ENCODE measurements at regions not wholly inside any gene's neighbourhood (a gene's known extent, or its start where the extent isn't known, plus 50 kb on each side); places are given as distances from the start of the nearest gene placed in this dataset.

DNA sequence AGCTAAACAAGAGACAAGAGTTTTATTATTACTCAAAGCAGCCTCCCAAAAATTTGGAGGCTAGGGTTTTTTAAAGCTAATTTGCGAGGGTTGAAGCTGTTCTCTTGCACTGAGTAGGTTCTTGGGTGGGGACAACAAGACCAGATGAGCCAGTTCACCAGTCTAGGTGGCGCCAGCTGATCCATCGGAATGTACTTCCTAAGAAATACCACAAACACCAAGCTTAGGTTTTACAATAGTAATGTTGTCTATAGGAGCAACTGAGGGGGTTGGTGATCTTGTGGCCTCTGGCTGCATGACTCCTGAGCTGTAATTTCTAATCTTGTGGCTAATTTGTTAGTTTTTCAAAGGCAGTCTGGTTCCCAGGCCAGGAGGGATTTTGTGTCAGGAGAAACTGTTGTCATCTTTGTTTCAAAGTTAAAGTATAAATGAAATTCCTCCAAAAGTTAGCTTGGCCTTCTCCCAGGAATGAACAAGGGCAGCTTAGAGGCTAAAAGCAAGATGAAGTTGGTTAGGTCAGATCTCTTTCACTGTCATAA is 130.6 kb downstream of the SLC7A11 start:
- CTCF ChIA-PET = interaction anchor here (1.0 to 1.6 kb wide), 2 partner anchors 9 to 21 kb away, joined by 6 to 10 read pairs; no protein-coding TSS in a partner anchor
- Mint-ChIP-seq H3K36me3 (peaks cover 30% of the 10 kb centered on the region), H3K27me3 (ENCODE audit: low read depth) (no peaks in the 10 kb centered on the region), H3K9me3 (peaks cover 29% of the 10 kb centered on the region), H3K27ac (peak overlapping the region; percentile 98), H3K4me1 (peaks cover 64% of the 10 kb centered on the region), H3K4me3 (0 out of 2 replicates have a peak overlapping the region, but pooled peaks have one; percentile 1)
- TF ChIP-seq TEAD1 (CRISPR knock-in tag; IDR thresholded peaks at IDR 0.05) = peak; percentile 24; the same call in 1 of the 2 replicates
- TF ChIP-seq, protein P1, sequence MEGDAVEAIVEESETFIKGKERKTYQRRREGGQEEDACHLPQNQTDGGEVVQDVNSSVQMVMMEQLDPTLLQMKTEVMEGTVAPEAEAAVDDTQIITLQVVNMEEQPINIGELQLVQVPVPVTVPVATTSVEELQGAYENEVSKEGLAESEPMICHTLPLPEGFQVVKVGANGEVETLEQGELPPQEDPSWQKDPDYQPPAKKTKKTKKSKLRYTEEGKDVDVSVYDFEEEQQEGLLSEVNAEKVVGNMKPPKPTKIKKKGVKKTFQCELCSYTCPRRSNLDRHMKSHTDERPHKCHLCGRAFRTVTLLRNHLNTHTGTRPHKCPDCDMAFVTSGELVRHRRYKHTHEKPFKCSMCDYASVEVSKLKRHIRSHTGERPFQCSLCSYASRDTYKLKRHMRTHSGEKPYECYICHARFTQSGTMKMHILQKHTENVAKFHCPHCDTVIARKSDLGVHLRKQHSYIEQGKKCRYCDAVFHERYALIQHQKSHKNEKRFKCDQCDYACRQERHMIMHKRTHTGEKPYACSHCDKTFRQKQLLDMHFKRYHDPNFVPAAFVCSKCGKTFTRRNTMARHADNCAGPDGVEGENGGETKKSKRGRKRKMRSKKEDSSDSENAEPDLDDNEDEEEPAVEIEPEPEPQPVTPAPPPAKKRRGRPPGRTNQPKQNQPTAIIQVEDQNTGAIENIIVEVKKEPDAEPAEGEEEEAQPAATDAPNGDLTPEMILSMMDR (IDR thresholded peaks at IDR 0.05) = no peak
- POLR2A ChIA-PET = no interaction called here
- DNase-seq (ENCODE audit: low spot score) = peak; percentile 32
- peak; percentile 77 for ATAC-seq

DNA sequence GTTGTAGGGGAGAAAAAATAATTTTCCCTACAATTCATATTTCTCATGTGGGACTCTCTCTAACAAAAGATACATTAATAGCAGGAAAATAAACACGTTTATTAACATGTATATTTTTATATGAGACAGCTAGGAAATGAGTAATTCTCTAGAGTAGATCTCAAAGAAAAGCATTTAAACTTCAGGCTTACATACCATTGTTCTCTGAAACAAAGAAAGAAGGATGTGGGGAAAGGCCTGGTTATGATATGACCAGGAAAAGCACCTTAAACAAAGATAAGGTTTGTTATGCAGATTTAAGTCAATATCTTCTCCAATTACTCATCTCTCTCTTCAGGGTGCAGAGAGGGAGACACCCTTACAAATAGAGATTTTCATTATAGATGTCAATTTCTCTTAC is 131.3 kb downstream of the SLC7A11 start:
- CTCF ChIA-PET = interaction anchor here (1.0 to 1.6 kb wide), 2 partner anchors 8 to 20 kb away, joined by 6 to 10 read pairs; no protein-coding TSS in a partner anchor
- H3K4me1 Mint-ChIP-seq = peaks cover 64% of the 10 kb centered on the region

DNA sequence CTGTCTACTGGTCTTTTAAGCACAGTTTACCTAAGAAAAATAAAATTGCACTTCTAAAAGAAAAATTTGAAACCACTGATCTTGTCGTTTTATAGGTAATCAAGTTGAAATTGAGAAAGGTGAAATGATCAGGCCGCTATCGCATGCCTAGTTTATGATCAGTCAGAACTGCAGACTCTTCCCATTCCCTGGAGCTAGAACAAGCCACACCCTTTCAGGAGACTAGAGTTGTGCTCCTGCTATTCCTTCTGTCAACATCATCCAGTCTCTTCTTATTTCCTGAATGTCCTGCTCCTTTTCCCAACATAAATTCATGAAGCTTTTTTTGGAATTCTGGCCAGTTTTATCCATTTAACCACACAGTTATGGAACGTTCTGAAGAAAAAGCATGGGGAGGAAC is 135.1 kb downstream of the SLC7A11 start:
- CTCF ChIA-PET = interaction anchor here (1.6 kb wide), 1 partner anchor 17 kb away, joined by 13 read pairs; no protein-coding TSS in a partner anchor
- Mint-ChIP-seq H3K27ac (no peak overlapping the region), H3K4me3 (no peak overlapping the region), H3K36me3 (peaks cover 43% of the 10 kb centered on the region), H3K4me1 (peaks cover 35% of the 10 kb centered on the region), H3K27me3 (ENCODE audit: low read depth) (no peaks in the 10 kb centered on the region), H3K9me3 (peaks cover 42% of the 10 kb centered on the region)
- DNase-seq (ENCODE audit: low spot score) (no peak), ATAC-seq (no peak)
- TF ChIP-seq GABPB1 (CRISPR knock-in tag; IDR thresholded peaks at IDR 0.05) (no peak), ELF4 (CRISPR knock-in tag; IDR thresholded peaks at IDR 0.05; ENCODE audit: low read depth) (no peak), ZNF671 (CRISPR knock-in tag; IDR thresholded peaks at IDR 0.05) (no peak), FOXK1 (CRISPR knock-in tag; IDR thresholded peaks at IDR 0.05) (no peak), MXD4 (CRISPR knock-in tag; IDR thresholded peaks at IDR 0.05; ENCODE audit: borderline replicate concordance) (no peak), ZBTB43 (CRISPR knock-in tag; IDR thresholded peaks at IDR 0.05) (no peak)
- POLR2A ChIA-PET = no interaction called here

More for the DNA sequence above, 131.3 kb downstream of the SLC7A11 start:
- ATAC-seq (no peak), DNase-seq (ENCODE audit: low spot score) (no peak)
- no peak overlapping the region; the same call in 1 of the 2 replicates for H3K27ac Mint-ChIP-seq
- peaks cover 30% of the 10 kb centered on the region for H3K36me3 Mint-ChIP-seq
- H3K4me3 Mint-ChIP-seq = no peak overlapping the region
- TF ChIP-seq ARID4B (CRISPR knock-in tag; IDR thresholded peaks at IDR 0.05; ENCODE audit: borderline replicate concordance) (no peak), ZNF396 (CRISPR knock-in tag; IDR thresholded peaks at IDR 0.05; ENCODE audit: borderline replicate concordance) (no peak)
- H3K27me3 Mint-ChIP-seq (ENCODE audit: low read depth) = no peaks in the 10 kb centered on the region
- POLR2A ChIA-PET = no interaction called here
- H3K9me3 Mint-ChIP-seq = peaks cover 29% of the 10 kb centered on the region

GRCh38 chr4:138105331-138105730 is 136.8 kb downstream of the SLC7A11 start:
- Mint-ChIP-seq H3K36me3 (peaks cover 43% of the 10 kb centered on the region), H3K4me3 (no peak overlapping the region), H3K27me3 (ENCODE audit: low read depth) (no peaks in the 10 kb centered on the region), H3K9me3 (peaks cover 42% of the 10 kb centered on the region), H3K27ac (no peak overlapping the region), H3K4me1 (peaks cover 22% of the 10 kb centered on the region)
- CTCF ChIA-PET = interaction anchor here (1.8 kb wide), 1 partner anchor 15 kb away, joined by 8 read pairs; no protein-coding TSS in a partner anchor
- ATAC-seq (no peak), DNase-seq (ENCODE audit: low spot score) (no peak)
- POLR2A ChIA-PET = no interaction called here
- TF ChIP-seq RELA (CRISPR knock-in tag; IDR thresholded peaks at IDR 0.05; ENCODE audit: borderline replicate concordance) = no peak
